HG02884 (cell line): ENCODE measurements at regions not wholly inside any gene's neighbourhood (a gene's known extent, or its start where the extent isn't known, plus 50 kb on each side); places are given as distances from the start of the nearest gene placed in this dataset.
"Not testable (repeated sequence)": the region's sequence is repeated elsewhere in the genome, so short reads cannot be mapped to it uniquely, and the experiment has no call there.

Experiments used
- ATAC-seq: cut with Tn5 transposase; IDR thresholded peaks from one replicate; pipeline ENCODE4 v1.9.1; 2021; ENCODE audit warnings: mild to moderate bottlenecking, moderate library complexity; ENCODE audit not compliant: unreplicated experiment

- no peak for ATAC-seq
Measured at GRCh38 chr4:58413849-58414248, 1303.7 kb upstream of the IGFBP7 start.

- ATAC-seq: no peak
Measured at GRCh38 chr4:58411904-58412303, 1301.7 kb upstream of the IGFBP7 start.

GRCh38 chr4:58406762-58407161 lies 1296.6 kb upstream of the IGFBP7 start:
- ATAC-seq: no peak

- no peak for ATAC-seq
Measured at GRCh38 chr4:58368221-58368620, 1258.0 kb upstream of the IGFBP7 start.

GRCh38 chr4:58360354-58361133 lies 1250.4 kb upstream of the IGFBP7 start:
- ATAC-seq: no peak

GRCh38 chr4:58359590-58359989 lies 1249.4 kb upstream of the IGFBP7 start:
- no peak for ATAC-seq

GRCh38 chr4:58357947-58358346 lies 1247.8 kb upstream of the IGFBP7 start:
- ATAC-seq: no peak

- no peak for ATAC-seq
Measured at GRCh38 chr4:58325070-58325469, 1214.9 kb upstream of the IGFBP7 start.

- no peak for ATAC-seq
Measured at GRCh38 chr4:58313444-58313843, 1203.3 kb upstream of the IGFBP7 start.

- no peak for ATAC-seq
Measured at GRCh38 chr4:58303456-58303855, 1193.3 kb upstream of the IGFBP7 start.

- no peak for ATAC-seq
Measured at GRCh38 chr4:58301376-58301999, 1191.3 kb upstream of the IGFBP7 start.

- ATAC-seq: no peak
Measured at GRCh38 chr4:58286335-58286734, 1176.2 kb upstream of the IGFBP7 start.

- ATAC-seq: not testable (repeated sequence)
Measured at GRCh38 chr4:58280928-58281327, 1170.7 kb upstream of the IGFBP7 start.

GRCh38 chr4:58275856-58276255 lies 1165.7 kb upstream of the IGFBP7 start:
- no peak for ATAC-seq

- no peak for ATAC-seq
Measured at GRCh38 chr4:58274553-58274952, 1164.4 kb upstream of the IGFBP7 start.

GRCh38 chr4:58272311-58272710 lies 1162.1 kb upstream of the IGFBP7 start:
- no peak for ATAC-seq

GRCh38 chr4:58265734-58266133 lies 1155.5 kb upstream of the IGFBP7 start:
- no peak for ATAC-seq

GRCh38 chr4:58261526-58261925 lies 1151.3 kb upstream of the IGFBP7 start:
- no peak for ATAC-seq

GRCh38 chr4:58254291-58254690 lies 1144.1 kb upstream of the IGFBP7 start:
- no peak for ATAC-seq

- ATAC-seq: no peak
Measured at GRCh38 chr4:58252656-58253055, 1142.5 kb upstream of the IGFBP7 start.

- no peak for ATAC-seq
Measured at GRCh38 chr4:58247792-58248191, 1137.6 kb upstream of the IGFBP7 start.

- ATAC-seq: no peak
Measured at GRCh38 chr4:58225460-58225859, 1115.3 kb upstream of the IGFBP7 start.

GRCh38 chr4:58219179-58219578 lies 1109.0 kb upstream of the IGFBP7 start:
- ATAC-seq: no peak
